ENCODE measurements at regions not wholly inside any gene's neighbourhood (a gene's known extent, or its start where the extent isn't known, plus 50 kb on each side); places are given as distances from the start of the nearest gene placed in this dataset.

GRCh38 chrX:39931529-39932282 is 166.1 kb downstream of the BCOR start:
- no peak overlapping the region for H3K9ac ChIP-seq (ENCODE audit: control insufficient read depth, extremely low read depth, insufficient read depth, low read length)
- H3K27me3 ChIP-seq (ENCODE audit: control insufficient read depth, extremely low read depth, insufficient read depth, low read length): no peaks in the 10 kb centered on the region
- TF ChIP-seq EZH2 (IDR thresholded peaks at IDR 0.05; ENCODE audit: low read length): no peak
- TF ChIP-seq, protein P1, sequence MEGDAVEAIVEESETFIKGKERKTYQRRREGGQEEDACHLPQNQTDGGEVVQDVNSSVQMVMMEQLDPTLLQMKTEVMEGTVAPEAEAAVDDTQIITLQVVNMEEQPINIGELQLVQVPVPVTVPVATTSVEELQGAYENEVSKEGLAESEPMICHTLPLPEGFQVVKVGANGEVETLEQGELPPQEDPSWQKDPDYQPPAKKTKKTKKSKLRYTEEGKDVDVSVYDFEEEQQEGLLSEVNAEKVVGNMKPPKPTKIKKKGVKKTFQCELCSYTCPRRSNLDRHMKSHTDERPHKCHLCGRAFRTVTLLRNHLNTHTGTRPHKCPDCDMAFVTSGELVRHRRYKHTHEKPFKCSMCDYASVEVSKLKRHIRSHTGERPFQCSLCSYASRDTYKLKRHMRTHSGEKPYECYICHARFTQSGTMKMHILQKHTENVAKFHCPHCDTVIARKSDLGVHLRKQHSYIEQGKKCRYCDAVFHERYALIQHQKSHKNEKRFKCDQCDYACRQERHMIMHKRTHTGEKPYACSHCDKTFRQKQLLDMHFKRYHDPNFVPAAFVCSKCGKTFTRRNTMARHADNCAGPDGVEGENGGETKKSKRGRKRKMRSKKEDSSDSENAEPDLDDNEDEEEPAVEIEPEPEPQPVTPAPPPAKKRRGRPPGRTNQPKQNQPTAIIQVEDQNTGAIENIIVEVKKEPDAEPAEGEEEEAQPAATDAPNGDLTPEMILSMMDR (optimal IDR thresholded peaks at IDR 0.05 in 1 of 3, IDR thresholded peaks at IDR 0.05 in 1 of 3, conservative IDR thresholded peaks at IDR 0.05 in 1 of 3; ENCODE audit: extremely low read depth in 1 of 3, insufficient read depth in 2 of 3, low read length in 3 of 3): no peak
- no peak overlapping the region for H3K27ac ChIP-seq (ENCODE audit: control insufficient read depth, insufficient read depth, low read length)
- no peak overlapping the region for H3K4me3 ChIP-seq (ENCODE audit: control insufficient read depth in 2 of 3, extremely low read depth in 1 of 3, insufficient read depth in 2 of 3, low read depth in 1 of 3, low read length in 3 of 3)
- H3K79me2 ChIP-seq (ENCODE audit: control insufficient read depth, insufficient read depth, low read length): no peaks in the 10 kb centered on the region
- no peak for FAIRE-seq
- no peaks in the 10 kb centered on the region for H3K36me3 ChIP-seq (ENCODE audit: control insufficient read depth in 2 of 2, extremely low read depth in 1 of 2, insufficient read depth in 2 of 2, low read length in 2 of 2)
- peaks cover 15% of the 10 kb centered on the region for H3K4me1 ChIP-seq (ENCODE audit: control insufficient read depth, extremely low read depth, insufficient read depth, low read length)
- no peaks in the 10 kb centered on the region for H4K20me1 ChIP-seq (ENCODE audit: control insufficient read depth, extremely low read depth, insufficient read depth, low read length)
- no peak for DNase-seq (ENCODE audit: low read depth, low spot score)
- no peak overlapping the region for H3K4me2 ChIP-seq (ENCODE audit: control insufficient read depth, extremely low read depth, insufficient read depth, low read depth, low read length)
- no peak overlapping the region for H2AFZ ChIP-seq (ENCODE audit: control insufficient read depth, low read length)
- dilution Hi-C loops (cut with MboI; ENCODE audit: extremely low pct_ligation_motif_present, low sequenced_read_pairs): no loop called here
- no peaks in the 10 kb centered on the region for H3K9me3 ChIP-seq (ENCODE audit: control insufficient read depth, low read depth, low read length)
- no peaks in the 10 kb centered on the region for H3K9me1 ChIP-seq (ENCODE audit: control insufficient read depth, extremely low read depth, insufficient read depth, low read length)

GRCh38 chrX:39935411-39936064 is 162.2 kb downstream of the BCOR start:
- Histone ChIP-seq H3K9me3 (ENCODE audit: control insufficient read depth, low read depth, low read length) (no peaks in the 10 kb centered on the region), H3K27me3 (ENCODE audit: control insufficient read depth, extremely low read depth, insufficient read depth, low read length) (no peaks in the 10 kb centered on the region), H3K79me2 (ENCODE audit: control insufficient read depth, insufficient read depth, low read length) (no peaks in the 10 kb centered on the region), H3K4me3 (ENCODE audit: control insufficient read depth in 2 of 3, extremely low read depth in 1 of 3, insufficient read depth in 2 of 3, low read depth in 1 of 3, low read length in 3 of 3) (no peak overlapping the region), H2AFZ (ENCODE audit: control insufficient read depth, low read length) (peak overlapping the region; percentile 14), H3K36me3 (ENCODE audit: control insufficient read depth in 2 of 2, extremely low read depth in 1 of 2, insufficient read depth in 2 of 2, low read length in 2 of 2) (no peaks in the 10 kb centered on the region), H4K20me1 (ENCODE audit: control insufficient read depth, extremely low read depth, insufficient read depth, low read length) (no peaks in the 10 kb centered on the region), H3K4me2 (ENCODE audit: control insufficient read depth, extremely low read depth, insufficient read depth, low read depth, low read length) (peak overlapping the region; percentile 5), H3K9me1 (ENCODE audit: control insufficient read depth, extremely low read depth, insufficient read depth, low read length) (no peaks in the 10 kb centered on the region), H3K27ac (ENCODE audit: control insufficient read depth, insufficient read depth, low read length) (no peak overlapping the region), H3K4me1 (ENCODE audit: control insufficient read depth, extremely low read depth, insufficient read depth, low read length) (peaks cover 8% of the 10 kb centered on the region), H3K9ac (ENCODE audit: control insufficient read depth, extremely low read depth, insufficient read depth, low read length) (no peak overlapping the region)
- TF ChIP-seq, protein P1 (optimal IDR thresholded peaks at IDR 0.05 in 1 of 3, IDR thresholded peaks at IDR 0.05 in 1 of 3, conservative IDR thresholded peaks at IDR 0.05 in 1 of 3; ENCODE audit: extremely low read depth in 1 of 3, insufficient read depth in 2 of 3, low read length in 3 of 3): no peak
- no peak for TF ChIP-seq EZH2 (IDR thresholded peaks at IDR 0.05; ENCODE audit: low read length)
- FAIRE-seq (no peak), DNase-seq (ENCODE audit: low read depth, low spot score) (no peak)
- dilution Hi-C loops (cut with MboI; ENCODE audit: extremely low pct_ligation_motif_present, low sequenced_read_pairs): no loop called here

Data from keratinocyte (primary cell).